K562 (cell line): ENCODE measurements at regions not wholly inside any gene's neighbourhood (a gene's known extent, or its start where the extent isn't known, plus 50 kb on each side); places are given as distances from the start of the nearest gene placed in this dataset.

Experiments
- CTCF ChIP-seq, 3 experiments: IDR thresholded peaks in 2 of 3; conservative IDR thresholded peaks in 1 of 3; 2 replicates each; pipeline ENCODE4 v1.5.1; 2011 to 2012; ENCODE audit warnings: low read length in 3 of 3, mild to moderate bottlenecking in 3 of 3, control low read depth in 2 of 3, improper control_type of control experiment in 1 of 3, inconsistent platforms in 1 of 3, low read depth in 1 of 3, mixed read lengths in 1 of 3, moderate library complexity in 1 of 3; ENCODE audit not compliant: insufficient read depth in 2 of 3
- E2F6 ChIP-seq, 2 experiments: IDR thresholded peaks; 2 replicates each; pipeline ENCODE4 v1.6.1; 2011; ENCODE audit warnings: borderline replicate concordance in 1 of 2, control low read depth in 1 of 2, low read depth in 1 of 2, low read length in 1 of 2, mild to moderate bottlenecking in 1 of 2, mixed read lengths in 1 of 2, moderate library complexity in 1 of 2; ENCODE audit not compliant: insufficient read depth in 1 of 2, insufficient read length in 1 of 2, poor library complexity in 1 of 2, severe bottlenecking in 1 of 2; ENCODE audit errors: extremely low read depth in 1 of 2
- HDAC6 ChIP-seq: IDR thresholded peaks from 2 replicates; pipeline ENCODE4 v1.6.1; 2012; ENCODE audit warnings: low read depth, mild to moderate bottlenecking, control low read depth, inconsistent platforms, low read length, moderate library complexity
- HMBOX1 ChIP-seq: sonication (generic); IDR thresholded peaks from 2 replicates; pipeline ENCODE4 v1.6.1; 2016
- NR2C2 ChIP-seq, 2 experiments: fragments of 200-800 bp in 1 of 2; sonication (Bioruptor generic) in 1 of 2; sonication (generic) in 1 of 2; formaldehyde crosslinking in 1 of 2; IDR thresholded peaks; 2 replicates each; pipeline versions ENCODE4 v1.6.1 to v1.8.0; 2016 to 2022; ENCODE audit warnings: mild to moderate bottlenecking in 1 of 2, missing compliant biosample characterization in 1 of 2, missing genetic modification characterization in 1 of 2, missing genetic modification reagents in 1 of 2
- SRF ChIP-seq, 2 experiments: fragments of 250-450, 450-650 bp in 1 of 2; sonication (Bioruptor Pico) in 1 of 2; sonication (generic) in 1 of 2; formaldehyde crosslinking; IDR thresholded peaks; 2 replicates each; pipeline versions ENCODE4 v1.5.0 to v1.5.1; 2020 to 2022; ENCODE audit warnings: mild to moderate bottlenecking in 1 of 2, missing genetic modification reagents in 1 of 2
- TAF1 ChIP-seq: IDR thresholded peaks from 2 replicates; pipeline ENCODE4 v1.6.1; 2011; ENCODE audit warnings: mild to moderate bottlenecking, low read length, moderate library complexity; ENCODE audit not compliant: insufficient read depth, control insufficient read depth, severe bottlenecking; ENCODE audit errors: extremely low read depth
- TBL1XR1 ChIP-seq, 2 experiments: IDR thresholded peaks; 2 replicates each; pipeline ENCODE4 v1.6.1; 2012; ENCODE audit warnings: improper control_type of control experiment in 2 of 2, low read length in 2 of 2, mild to moderate bottlenecking in 1 of 2
- ZNF253 ChIP-seq: fragments of 250-450 bp; sonication (Bioruptor Pico); conservative IDR thresholded peaks from 2 replicates; pipeline ENCODE4 v1.6.1; 2021; ENCODE audit warnings: mild to moderate bottlenecking
- ZNF512 ChIP-seq: IDR thresholded peaks from 2 replicates; pipeline ENCODE4 v1.6.1; 2016; ENCODE audit warnings: missing genetic modification characterization, missing compliant biosample characterization
- ZNF707 ChIP-seq: fragments of 250-450 bp; sonication (Bioruptor Pico); conservative IDR thresholded peaks from 2 replicates; pipeline ENCODE4 v1.8.0; 2022; ENCODE audit warnings: inconsistent platforms, mild to moderate bottlenecking, moderate library complexity
- ZNF740 ChIP-seq, 3 experiments: fragments of 200-800 bp in 1 of 3; sonication (Bioruptor generic) in 1 of 3; sonication (generic) in 1 of 3; formaldehyde crosslinking in 1 of 3; IDR thresholded peaks; 2 replicates each; pipeline versions ENCODE4 v1.6.1 to v1.8.0; 2016 to 2022; ENCODE audit warnings: mild to moderate bottlenecking in 2 of 3, missing compliant biosample characterization in 2 of 3, missing genetic modification characterization in 2 of 3, missing genetic modification reagents in 1 of 3

GRCh38 chr1:230568676-230569075 is 73.6 kb upstream of the COG2 start:
- TF ChIP-seq TAF1 = no peak
- TF ChIP-seq ZNF253 = no peak
- no peak for TF ChIP-seq SRF (CRISPR knock-in tag; IDR thresholded peaks at IDR 0.05)
- TF ChIP-seq ZNF740 (CRISPR knock-in tag; IDR thresholded peaks at IDR 0.05) = no peak
- no peak for TF ChIP-seq ZNF740 (tag; IDR thresholded peaks at IDR 0.05)
- no peak for TF ChIP-seq CTCF (IDR thresholded peaks at IDR 0.05 in 2 of 3, conservative IDR thresholded peaks at IDR 0.05 in 1 of 3; ENCODE audit: insufficient read depth in 2 of 3, low read depth in 1 of 3, low read length in 3 of 3)
- no peak for TF ChIP-seq ZNF512 (tag)
- no peak for TF ChIP-seq HMBOX1
- no peak for TF ChIP-seq TBL1XR1 (IDR thresholded peaks at IDR 0.05; ENCODE audit: low read length in 2 of 2)
- no peak for TF ChIP-seq HDAC6
- TF ChIP-seq NR2C2 (CRISPR knock-in tag; IDR thresholded peaks at IDR 0.05) = no peak
- no peak for TF ChIP-seq NR2C2 (tag; IDR thresholded peaks at IDR 0.05)
- no peak for TF ChIP-seq E2F6 (IDR thresholded peaks at IDR 0.05; ENCODE audit: borderline replicate concordance in 1 of 2, extremely low read depth in 1 of 2, insufficient read depth in 1 of 2, insufficient read length in 1 of 2, low read depth in 1 of 2, low read length in 1 of 2, poor library complexity in 1 of 2, severe bottlenecking in 1 of 2)
- no peak for TF ChIP-seq ZNF707
